MCF 10A (cell line): ENCODE measurements at regions not wholly inside any gene's neighbourhood (a gene's known extent, or its start where the extent isn't known, plus 50 kb on each side); places are given as distances from the start of the nearest gene placed in this dataset.

ENCODE experiments used
- BruUV-seq: library from RNA; stranded (reverse); fragments of 400-500 nt; replicated peaks from 2 replicates; lab custom pipeline; 2021; lab: Mats Ljungman, UMichigan
- CTCF ChIA-PET: fragments of 300-600 bp; sonication (Branson Sonifier 250); formaldehyde crosslinking; extraction: SDS; loops from one replicate; lab custom pipeline; 2021; ENCODE audit warnings: antibody characterized with exemption, inconsistent platforms; lab: Yijun Ruan, JAX
- POLR2A ChIA-PET: fragments of 300-600, 350-650 bp; sonication (Branson Sonifier 250); formaldehyde crosslinking; extraction: SDS; loops from one replicate; lab custom pipeline; 2020; ENCODE audit warnings: antibody characterized with exemption, inconsistent platforms; lab: Yijun Ruan, JAX
- DNase-seq: peaks from one replicate; pipeline ENCODE4 v3.0.0-alpha.2; 2018; ENCODE audit not compliant: unreplicated experiment
- H3K27ac Mint-ChIP-seq: one replicate; pipeline ENCODE4 v1.8.0; 2022; ENCODE audit warnings: mild to moderate bottlenecking, low read depth, mixed read lengths; ENCODE audit not compliant: unreplicated experiment
- H3K27me3 Mint-ChIP-seq: one replicate; pipeline ENCODE4 v1.8.0; 2022; ENCODE audit warnings: mixed read lengths; ENCODE audit not compliant: insufficient read depth, unreplicated experiment
- H3K36me3 Mint-ChIP-seq: one replicate; pipeline ENCODE4 v1.8.0; 2022; ENCODE audit warnings: mild to moderate bottlenecking, moderate library complexity, mixed read lengths; ENCODE audit not compliant: insufficient read depth, unreplicated experiment
- H3K4me1 Mint-ChIP-seq: one replicate; pipeline ENCODE4 v1.8.0; 2022; ENCODE audit warnings: mixed read lengths; ENCODE audit not compliant: insufficient read depth, unreplicated experiment
- H3K4me3 Mint-ChIP-seq: one replicate; pipeline ENCODE4 v1.8.0; 2022; ENCODE audit warnings: mild to moderate bottlenecking, moderate library complexity, mixed read lengths; ENCODE audit not compliant: unreplicated experiment
- H3K9me3 Mint-ChIP-seq: one replicate; pipeline ENCODE4 v1.8.0; 2022; ENCODE audit warnings: mixed read lengths; ENCODE audit not compliant: unreplicated experiment
- intact Hi-C: fragments of 100-400 bp; cut with micrococcal nuclease; formaldehyde crosslinking; loops from 2 replicates; pipeline ENCODE4 v1.14.1; 2022
- TF ChIP-seq, protein P1 (sequence below): fragments of 200-600 bp; IDR thresholded peaks from one replicate; pipeline ENCODE4 v1.8.0; 2022; ENCODE audit warnings: antibody characterized with exemption, mild to moderate bottlenecking; ENCODE audit not compliant: unreplicated experiment

DNA sequence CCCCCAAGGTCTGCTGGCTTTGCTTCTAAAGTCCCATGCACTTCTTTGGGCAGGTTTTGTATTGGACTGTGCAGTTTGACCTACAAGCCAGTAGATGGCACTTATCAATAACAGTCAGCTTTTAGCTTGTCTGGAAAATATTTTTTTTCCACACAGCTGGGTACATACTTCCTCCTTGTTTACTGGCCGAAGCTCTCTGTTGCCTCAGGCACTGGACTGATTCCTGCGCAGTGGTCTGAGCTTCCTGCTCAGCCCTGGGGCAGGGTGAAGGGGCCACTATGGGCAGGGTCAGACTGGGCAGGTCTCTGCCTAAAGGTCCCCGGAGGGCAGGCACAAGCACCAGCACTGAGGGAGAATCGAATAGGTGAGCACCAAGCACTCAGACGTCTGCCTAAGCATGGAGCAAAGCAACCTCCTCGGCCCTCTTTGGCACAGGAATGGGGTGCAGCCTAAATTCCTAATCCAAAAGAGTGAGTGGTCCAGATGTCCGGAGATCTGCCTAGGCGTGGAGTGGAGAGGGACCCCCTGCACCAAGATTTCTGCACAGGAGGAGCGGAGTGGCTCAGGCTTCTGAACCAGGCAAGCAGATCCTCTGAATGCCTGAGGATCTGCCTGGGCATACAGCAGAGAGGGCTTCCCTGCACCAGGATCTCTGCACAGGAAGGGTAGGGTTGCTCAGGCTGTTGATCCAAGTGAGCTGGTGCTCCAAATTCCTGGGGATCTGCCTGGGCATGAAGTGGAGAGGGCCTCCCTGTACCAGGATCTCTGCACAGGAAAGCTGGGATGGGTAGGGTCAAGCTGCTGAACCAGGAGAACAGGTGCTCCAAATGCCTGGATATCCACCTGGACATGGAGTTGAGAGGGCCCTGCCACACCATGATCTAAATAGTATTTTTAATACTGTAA lies 105.9 kb upstream of the C11orf58 start:
- TF ChIP-seq, protein P1, sequence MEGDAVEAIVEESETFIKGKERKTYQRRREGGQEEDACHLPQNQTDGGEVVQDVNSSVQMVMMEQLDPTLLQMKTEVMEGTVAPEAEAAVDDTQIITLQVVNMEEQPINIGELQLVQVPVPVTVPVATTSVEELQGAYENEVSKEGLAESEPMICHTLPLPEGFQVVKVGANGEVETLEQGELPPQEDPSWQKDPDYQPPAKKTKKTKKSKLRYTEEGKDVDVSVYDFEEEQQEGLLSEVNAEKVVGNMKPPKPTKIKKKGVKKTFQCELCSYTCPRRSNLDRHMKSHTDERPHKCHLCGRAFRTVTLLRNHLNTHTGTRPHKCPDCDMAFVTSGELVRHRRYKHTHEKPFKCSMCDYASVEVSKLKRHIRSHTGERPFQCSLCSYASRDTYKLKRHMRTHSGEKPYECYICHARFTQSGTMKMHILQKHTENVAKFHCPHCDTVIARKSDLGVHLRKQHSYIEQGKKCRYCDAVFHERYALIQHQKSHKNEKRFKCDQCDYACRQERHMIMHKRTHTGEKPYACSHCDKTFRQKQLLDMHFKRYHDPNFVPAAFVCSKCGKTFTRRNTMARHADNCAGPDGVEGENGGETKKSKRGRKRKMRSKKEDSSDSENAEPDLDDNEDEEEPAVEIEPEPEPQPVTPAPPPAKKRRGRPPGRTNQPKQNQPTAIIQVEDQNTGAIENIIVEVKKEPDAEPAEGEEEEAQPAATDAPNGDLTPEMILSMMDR = peak; percentile 54
- intact Hi-C loops = loop anchor here (1.0 kb wide), 1 partner anchor 106 kb away; the partner anchor contains the start of gene C11orf58
- CTCF ChIA-PET = interaction anchor here (0.6 to 2.0 kb wide), 11 partner anchors 10 to 1536 kb away, joined by 3 to 7 read pairs (median 3); no protein-coding TSS in a partner anchor
- Mint-ChIP-seq H3K4me3 (peak overlapping the region; percentile 26), H3K9me3 (no peaks in the 10 kb centered on the region), H3K27ac (no peak overlapping the region), H3K4me1 (no peaks in the 10 kb centered on the region), H3K27me3 (peaks cover 13% of the 10 kb centered on the region), H3K36me3 (no peaks in the 10 kb centered on the region)
- POLR2A ChIA-PET = interaction anchor here (1.0 to 1.9 kb wide), 4 partner anchors 10 to 107 kb away, joined by 4 to 9 read pairs (median 6); partner anchors contain the start of gene C11orf58
- peak; percentile 47 for DNase-seq
- BruUV-seq = no TSS peak

DNA sequence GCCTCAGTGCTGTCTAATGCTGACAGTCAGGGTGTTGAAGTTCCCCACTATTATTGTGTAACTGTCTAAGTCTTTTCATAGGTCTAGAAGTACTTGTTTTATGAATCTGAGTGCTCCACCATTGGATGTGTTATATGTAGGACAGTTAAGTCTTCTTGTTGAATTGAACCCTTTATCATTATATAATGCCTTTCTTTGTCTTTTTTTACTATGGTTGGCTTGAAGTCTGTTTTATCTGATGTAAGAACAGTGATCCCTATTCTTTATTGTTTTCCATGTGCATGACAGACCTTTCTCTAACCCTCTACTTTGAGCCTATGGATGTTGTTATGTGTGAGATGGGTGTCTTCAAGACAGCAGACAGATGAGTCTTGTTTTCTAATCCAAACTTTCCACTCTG lies 107.8 kb upstream of the C11orf58 start:
- CTCF ChIA-PET = interaction anchor here (1.4 kb wide), 1 partner anchor 14 kb away, joined by 3 read pairs; no protein-coding TSS in a partner anchor
- no TSS peak for BruUV-seq
- Mint-ChIP-seq H3K4me1 (no peaks in the 10 kb centered on the region), H3K9me3 (no peaks in the 10 kb centered on the region), H3K4me3 (no peak overlapping the region), H3K36me3 (no peaks in the 10 kb centered on the region), H3K27ac (no peak overlapping the region), H3K27me3 (peaks cover 13% of the 10 kb centered on the region)
- DNase-seq = no peak
- TF ChIP-seq, protein P1 = no peak
- POLR2A ChIA-PET = no interaction called here
- intact Hi-C loops = no loop called here

DNA sequence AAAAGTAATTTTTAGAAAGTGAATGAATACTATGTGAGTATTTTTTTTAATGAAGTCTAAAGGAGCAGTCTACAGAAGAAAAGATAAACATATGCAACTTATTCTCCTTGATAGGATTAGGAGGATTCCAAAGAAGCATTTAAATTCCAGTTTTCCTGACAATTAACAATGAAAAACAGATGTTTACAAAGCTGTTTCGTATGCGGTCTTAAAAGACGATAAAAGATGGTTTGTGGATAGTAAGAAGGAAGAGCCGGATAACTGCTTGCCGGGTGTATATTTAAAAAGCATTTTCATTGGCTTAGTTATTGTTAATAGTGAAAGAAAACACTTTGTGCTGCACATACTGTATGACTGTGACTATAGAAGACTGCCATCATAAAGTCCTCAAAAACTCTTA lies 120.0 kb upstream of the C11orf58 start:
- H3K36me3 Mint-ChIP-seq = no peaks in the 10 kb centered on the region
- H3K27me3 Mint-ChIP-seq = no peaks in the 10 kb centered on the region
- no peak overlapping the region for H3K27ac Mint-ChIP-seq
- peaks cover 7% of the 10 kb centered on the region for H3K4me1 Mint-ChIP-seq
- no peak for DNase-seq
- TF ChIP-seq, protein P1 = no peak
- H3K4me3 Mint-ChIP-seq = no peak overlapping the region
- no peaks in the 10 kb centered on the region for H3K9me3 Mint-ChIP-seq
- intact Hi-C loops = no loop called here
- POLR2A ChIA-PET = no interaction called here
- CTCF ChIA-PET = interaction anchor here (0.6 to 1.5 kb wide), 2 partner anchors 969 to 970 kb away, joined by 3 to 4 read pairs; no protein-coding TSS in a partner anchor
- no TSS peak for BruUV-seq

DNA sequence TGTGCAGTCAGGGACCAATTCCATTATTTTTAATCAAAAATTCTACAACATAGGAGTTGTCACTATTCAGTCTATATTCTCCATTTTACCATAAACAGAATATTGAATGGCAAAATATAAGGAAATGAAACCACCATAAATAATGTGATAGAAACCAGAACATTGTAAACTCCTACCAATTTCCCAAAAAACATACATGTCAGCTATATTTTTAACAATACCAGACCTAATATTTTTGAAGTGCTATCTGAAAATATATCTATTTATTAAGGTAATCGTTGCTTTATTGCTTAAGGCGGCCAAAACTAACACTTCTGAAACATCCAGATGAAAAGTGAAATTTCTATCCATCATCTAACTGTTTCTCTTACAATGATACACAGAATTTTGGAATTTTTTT lies 123.0 kb upstream of the C11orf58 start:
- CTCF ChIA-PET = interaction anchor here (0.6 to 1.2 kb wide), 3 partner anchors 944 to 1287 kb away, joined by 3 to 4 read pairs (median 3); no protein-coding TSS in a partner anchor

More for the DNA sequence above, 123.0 kb upstream of the C11orf58 start:
- Mint-ChIP-seq H3K4me3 (no peak overlapping the region), H3K36me3 (no peaks in the 10 kb centered on the region), H3K4me1 (peaks cover 16% of the 10 kb centered on the region), H3K27me3 (peaks cover 23% of the 10 kb centered on the region), H3K9me3 (no peaks in the 10 kb centered on the region), H3K27ac (no peak overlapping the region)
- no TSS peak for BruUV-seq
- TF ChIP-seq, protein P1 = no peak
- DNase-seq = no peak
- intact Hi-C loops = no loop called here
- POLR2A ChIA-PET = interaction anchor here (0.7 kb wide), 2 partner anchors 965 to 1065 kb away, joined by 3 read pairs; no protein-coding TSS in a partner anchor
